Hepatocyte (in vitro differentiated cells): ENCODE measurements at regions not wholly inside any gene's neighbourhood (a gene's known extent, or its start where the extent isn't known, plus 50 kb on each side); places are given as distances from the start of the nearest gene placed in this dataset.

ENCODE experiments used
- DNase-seq: peaks from one replicate; pipeline ENCODE4 v3.0.0-alpha.2; 2016; ENCODE audit warnings: low spot score
- H2AFZ ChIP-seq: fragments of 200-600 bp; sonication (generic); 2 replicates; pipeline ENCODE4 v1.6.0; 2016; ENCODE audit warnings: antibody characterized with exemption, mild to moderate bottlenecking
- H3K27ac ChIP-seq: fragments of 200-600 bp; sonication (generic); 2 replicates; pipeline ENCODE4 v1.5.1; 2016; ENCODE audit warnings: mild to moderate bottlenecking
- H3K27me3 ChIP-seq: fragments of 200-600 bp; sonication (generic); 2 replicates; pipeline ENCODE4 v1.6.1; 2016
- H3K36me3 ChIP-seq: fragments of 200-600 bp; sonication (generic); replicated peaks from 2 replicates; pipeline ENCODE4 v1.5.1; 2016; ENCODE audit warnings: low read depth; ENCODE audit not compliant: insufficient read depth
- H3K4me1 ChIP-seq: fragments of 200-600 bp; sonication (generic); 2 replicates; pipeline ENCODE4 v1.5.1; 2016; ENCODE audit warnings: mild to moderate bottlenecking, moderate library complexity; ENCODE audit not compliant: insufficient read depth
- H3K4me2 ChIP-seq: fragments of 200-600 bp; sonication (generic); 2 replicates; pipeline ENCODE4 v1.6.0; 2016
- H3K4me3 ChIP-seq: fragments of 200-600 bp; sonication (generic); 2 replicates; pipeline ENCODE4 v1.5.1; 2016; ENCODE audit warnings: mild to moderate bottlenecking
- H3K79me2 ChIP-seq: fragments of 200-600 bp; sonication (generic); 2 replicates; pipeline ENCODE4 v1.6.0; 2017; ENCODE audit warnings: mild to moderate bottlenecking
- H3K9me2 ChIP-seq: fragments of 200-600 bp; sonication (generic); replicated peaks from 2 replicates; pipeline ENCODE4 v1.6.0; 2017; ENCODE audit warnings: mild to moderate bottlenecking; ENCODE audit not compliant: insufficient read depth
- H3K9me3 ChIP-seq: fragments of 200-600 bp; sonication (generic); 2 replicates; pipeline ENCODE4 v1.5.1; 2016; ENCODE audit warnings: low read depth, mild to moderate bottlenecking
- H4K20me1 ChIP-seq: fragments of 200-600 bp; sonication (generic); 2 replicates; pipeline ENCODE4 v1.6.0; 2016; ENCODE audit warnings: mild to moderate bottlenecking; ENCODE audit not compliant: insufficient read depth, poor library complexity, severe bottlenecking
- CTCF ChIP-seq: fragments of 200-600 bp; sonication (generic); IDR thresholded peaks from 2 replicates; pipeline ENCODE4 v1.5.1; 2016; ENCODE audit warnings: antibody characterized with exemption, mild to moderate bottlenecking; ENCODE audit not compliant: poor library complexity
- EZH2 ChIP-seq: fragments of 200-600 bp; sonication (generic); IDR thresholded peaks from 2 replicates; pipeline ENCODE4 v1.6.1; 2016; ENCODE audit warnings: antibody characterized with exemption, mild to moderate bottlenecking, borderline replicate concordance
- EZH2phosphoT487 ChIP-seq: fragments of 200-600 bp; sonication (generic); IDR thresholded peaks from one replicate; pipeline ENCODE4 v1.6.1; 2018; ENCODE audit warnings: antibody characterized with exemption, mild to moderate bottlenecking, low read depth, moderate library complexity; ENCODE audit not compliant: unreplicated experiment, severe bottlenecking
- WGBS: methylation state at CpG from one replicate; pipeline ENCODE4 v1.1.6; 2016; ENCODE audit warnings: low lambda C conversion rate; ENCODE audit errors: missing lambda C conversion rate; 5-methylcytosine and 5-hydroxymethylcytosine counted together

- no peak overlapping the region for H3K4me3 ChIP-seq
- H3K79me2 ChIP-seq = no peaks in the 10 kb centered on the region
- no peaks in the 10 kb centered on the region for H3K27me3 ChIP-seq
- no peaks in the 10 kb centered on the region for H3K9me2 ChIP-seq
- H3K36me3 ChIP-seq = no peaks in the 10 kb centered on the region
- DNase-seq = no peak
- H3K9me3 ChIP-seq = no peaks in the 10 kb centered on the region
- 94% methylated on average over 6 of the region's 6 CpGs for WGBS
- no peaks in the 10 kb centered on the region for H3K4me1 ChIP-seq
- TF ChIP-seq CTCF (no peak), EZH2 (no peak), EZH2phosphoT487 (no peak)
- H2AFZ ChIP-seq = no peak overlapping the region
- no peak overlapping the region for H3K4me2 ChIP-seq
- no peak overlapping the region for H3K27ac ChIP-seq
- H4K20me1 ChIP-seq = no peaks in the 10 kb centered on the region
These were observed 150.5 kb upstream of the GPR26 start for GRCh38 chr10:123515661-123516060.

GRCh38 chr10:123516291-123516690, 149.9 kb upstream of the GPR26 start:
- Histone ChIP-seq H4K20me1 (no peaks in the 10 kb centered on the region), H2AFZ (no peak overlapping the region), H3K27me3 (no peaks in the 10 kb centered on the region), H3K9me3 (no peaks in the 10 kb centered on the region), H3K4me2 (no peak overlapping the region), H3K9me2 (no peaks in the 10 kb centered on the region), H3K79me2 (no peaks in the 10 kb centered on the region), H3K27ac (no peak overlapping the region), H3K4me1 (no peaks in the 10 kb centered on the region), H3K36me3 (no peaks in the 10 kb centered on the region), H3K4me3 (no peak overlapping the region)
- DNase-seq = no peak
- WGBS = 88% methylated on average over 1 of the region's 1 CpG
- TF ChIP-seq CTCF = no peak
- TF ChIP-seq EZH2phosphoT487 = no peak
- TF ChIP-seq EZH2 = no peak

- no peaks in the 10 kb centered on the region for H3K9me2 ChIP-seq
- DNase-seq = no peak
- 34% methylated on average over 9 of the region's 9 CpGs for WGBS
- H3K4me3 ChIP-seq = no peak overlapping the region
- no peaks in the 10 kb centered on the region for H3K27me3 ChIP-seq
- H4K20me1 ChIP-seq = no peaks in the 10 kb centered on the region
- H3K4me1 ChIP-seq = no peaks in the 10 kb centered on the region
- H3K4me2 ChIP-seq = no peak overlapping the region
- H3K79me2 ChIP-seq = no peaks in the 10 kb centered on the region
- H2AFZ ChIP-seq = no peak overlapping the region
- H3K36me3 ChIP-seq = no peaks in the 10 kb centered on the region
- no peak for TF ChIP-seq EZH2phosphoT487
- H3K27ac ChIP-seq = no peak overlapping the region
- H3K9me3 ChIP-seq = no peaks in the 10 kb centered on the region
These were observed 148.7 kb upstream of the GPR26 start for GRCh38 chr10:123517426-123517825.

- no peaks in the 10 kb centered on the region for H3K4me1 ChIP-seq
- no peaks in the 10 kb centered on the region for H3K9me3 ChIP-seq
- no peaks in the 10 kb centered on the region for H4K20me1 ChIP-seq
- H3K27ac ChIP-seq = no peak overlapping the region
- no peaks in the 10 kb centered on the region for H3K36me3 ChIP-seq
- no peaks in the 10 kb centered on the region for H3K27me3 ChIP-seq
- TF ChIP-seq CTCF (no peak), EZH2phosphoT487 (no peak), EZH2 (no peak)
- H2AFZ ChIP-seq = no peak overlapping the region
- no peak overlapping the region for H3K4me2 ChIP-seq
- H3K79me2 ChIP-seq = no peaks in the 10 kb centered on the region
- H3K4me3 ChIP-seq = no peak overlapping the region
- WGBS = 92% methylated on average over 4 of the region's 4 CpGs
- no peaks in the 10 kb centered on the region for H3K9me2 ChIP-seq
- DNase-seq = no peak
These were observed 148.3 kb upstream of the GPR26 start for GRCh38 chr10:123517901-123518300.
